HG02943 (cell line): ENCODE measurements at regions not wholly inside any gene's neighbourhood (a gene's known extent, or its start where the extent isn't known, plus 50 kb on each side); places are given as distances from the start of the nearest gene placed in this dataset.

Experiments
- ATAC-seq: cut with Tn5 transposase; IDR thresholded peaks from one replicate; pipeline ENCODE4 v1.9.1; 2021; ENCODE audit warnings: mild to moderate bottlenecking, low read depth, moderate library complexity; ENCODE audit not compliant: unreplicated experiment

GRCh38 chr20:23255716-23256385, 94.7 kb upstream of the NXT1 start:
- no peak for ATAC-seq

DNA sequence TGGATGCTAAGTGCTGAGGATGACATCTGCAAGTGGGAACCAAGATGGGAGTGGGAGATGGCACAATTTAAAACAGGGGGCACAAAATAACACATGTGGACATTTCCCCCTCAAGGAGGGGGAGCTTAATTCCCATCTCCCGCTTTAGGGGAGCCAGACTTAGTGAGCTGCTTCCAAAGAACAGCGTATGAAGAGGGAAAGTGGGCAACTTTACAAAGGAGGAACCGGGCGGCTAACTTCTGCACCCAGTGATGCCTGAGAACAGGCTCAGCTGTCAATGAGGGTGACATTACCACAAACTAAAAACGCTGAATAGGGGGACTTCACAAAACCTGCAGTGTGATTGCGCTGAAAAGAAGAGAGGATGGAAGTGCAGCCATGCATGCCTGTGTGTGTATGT, 95.5 kb upstream of the NXT1 start:
- ATAC-seq, result no peak

DNA sequence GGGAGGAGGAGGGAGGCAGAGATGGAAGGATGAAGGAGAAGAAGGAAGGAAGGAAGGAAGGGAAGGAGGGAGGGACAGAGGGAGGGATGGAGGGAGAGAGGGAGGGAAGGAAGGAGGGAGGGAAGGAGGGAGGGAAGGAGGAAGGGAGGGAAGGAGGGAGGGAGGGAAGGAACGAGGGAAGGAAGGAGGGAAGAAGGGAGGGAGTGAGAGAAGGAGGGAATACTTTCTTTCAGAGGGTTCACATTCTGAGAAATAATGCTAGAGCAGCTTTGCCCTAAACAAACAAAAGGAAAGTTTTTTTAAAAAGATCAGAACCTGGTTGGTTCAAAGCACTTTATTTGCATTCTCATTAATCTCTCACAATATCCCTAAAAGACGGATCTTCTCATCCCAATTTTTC, 96.1 kb upstream of the NXT1 start:
- ATAC-seq, result no peak

DNA sequence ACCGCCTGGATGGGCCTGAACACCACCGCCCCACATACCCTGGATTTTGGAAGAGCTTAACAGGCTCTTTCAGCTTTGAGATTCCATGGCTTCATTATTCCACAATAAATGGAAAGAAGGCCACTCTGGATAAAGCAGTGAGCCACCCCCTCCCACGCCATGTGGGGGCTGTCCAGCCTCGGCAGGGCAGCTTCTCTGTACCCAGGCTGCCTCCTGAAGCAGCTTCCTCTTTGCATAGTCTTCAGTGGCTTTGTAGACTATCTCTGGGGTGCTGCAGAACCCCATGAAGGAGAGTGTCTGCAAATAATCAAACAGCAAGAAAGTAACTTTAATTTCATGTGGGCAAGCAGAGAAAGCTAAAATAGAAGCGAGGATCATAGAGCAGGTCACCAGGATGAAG, 96.6 kb upstream of the NXT1 start:
- no peak for ATAC-seq

- ATAC-seq, result no peak
These were observed 97.1 kb upstream of the NXT1 start for GRCh38 chr20:23253524-23253923.

GRCh38 chr20:23251779-23252178, 98.8 kb upstream of the NXT1 start:
- ATAC-seq, result no peak

DNA sequence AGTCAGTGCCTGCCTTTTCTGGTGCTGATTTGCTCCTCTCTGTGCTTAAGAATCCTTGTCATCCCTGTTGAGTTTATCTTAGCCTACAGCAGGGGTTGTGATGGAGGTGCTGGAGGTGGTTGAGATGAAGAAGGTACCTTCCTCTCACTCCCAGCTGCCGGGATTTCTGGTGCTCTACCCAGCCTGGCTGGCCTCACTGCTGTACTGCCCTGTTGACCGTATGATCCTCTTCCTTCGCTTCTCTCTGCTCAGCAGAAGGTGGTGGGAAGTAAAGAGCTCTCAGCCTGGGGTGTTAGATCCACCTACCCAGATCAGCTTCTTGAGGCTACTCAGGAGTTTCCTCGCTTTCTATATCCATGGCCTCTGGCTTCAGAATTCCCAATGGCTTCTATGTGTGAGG, 101.0 kb upstream of the NXT1 start:
- ATAC-seq, result no peak

- no peak for ATAC-seq
These were observed 102.1 kb upstream of the NXT1 start for GRCh38 chr20:23248461-23248882.

GRCh38 chr20:23246717-23247664, 103.6 kb upstream of the NXT1 start:
- peak; percentile 52 for ATAC-seq

DNA sequence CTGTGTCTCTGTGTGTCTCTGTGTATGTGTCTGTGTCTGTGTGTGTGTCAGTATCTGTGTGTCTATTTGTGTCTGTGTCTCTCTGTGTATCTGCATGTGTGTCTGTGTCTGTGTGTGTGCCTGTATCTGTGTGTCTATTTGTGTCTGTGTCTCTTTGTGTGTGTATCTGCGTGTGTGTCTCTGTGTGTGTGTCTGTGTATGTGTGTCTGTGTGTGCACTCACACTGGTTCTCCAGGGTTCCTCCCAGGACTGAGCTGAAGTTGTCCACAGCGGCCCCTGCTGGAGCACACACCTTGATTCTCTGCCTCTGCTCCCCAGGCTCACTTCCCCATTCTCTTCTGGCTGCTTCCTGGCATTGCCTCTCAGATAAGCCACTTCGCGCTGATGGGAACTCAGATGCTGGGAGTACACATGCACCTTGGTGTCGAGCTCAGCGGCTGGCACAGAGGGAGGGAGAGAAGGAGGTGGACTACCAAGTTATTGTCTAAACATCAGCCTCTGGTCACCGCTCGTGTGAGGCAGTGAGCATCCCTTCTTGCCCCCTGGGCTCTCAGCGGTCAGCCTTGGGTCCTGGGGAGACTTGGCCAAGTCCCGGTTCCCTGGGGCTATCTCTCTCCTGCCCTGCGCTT, 104.9 kb upstream of the NXT1 start:
- ATAC-seq, result peak; percentile 74

- no peak for ATAC-seq
These were observed 105.6 kb upstream of the NXT1 start for GRCh38 chr20:23244916-23245552.

GRCh38 chr20:23244156-23244915, 106.3 kb upstream of the NXT1 start:
- ATAC-seq, result no peak

DNA sequence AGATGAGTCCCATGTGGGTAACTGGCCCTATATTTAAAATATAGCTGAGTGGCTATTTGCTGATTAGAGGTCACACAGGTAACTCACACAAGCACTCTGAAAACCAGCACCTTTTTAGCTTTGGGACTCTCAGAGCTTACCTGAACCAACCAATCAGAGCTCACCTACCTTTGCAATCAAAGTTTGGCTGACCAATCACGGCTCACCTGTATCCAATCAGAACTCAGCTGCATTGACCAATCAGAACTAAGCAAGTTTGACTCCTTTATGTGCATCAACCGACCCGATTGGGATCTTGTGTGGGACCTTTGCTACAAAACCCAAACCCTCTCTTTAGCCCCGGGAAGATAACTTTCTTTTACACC, 106.8 kb upstream of the NXT1 start:
- ATAC-seq, result no peak

DNA sequence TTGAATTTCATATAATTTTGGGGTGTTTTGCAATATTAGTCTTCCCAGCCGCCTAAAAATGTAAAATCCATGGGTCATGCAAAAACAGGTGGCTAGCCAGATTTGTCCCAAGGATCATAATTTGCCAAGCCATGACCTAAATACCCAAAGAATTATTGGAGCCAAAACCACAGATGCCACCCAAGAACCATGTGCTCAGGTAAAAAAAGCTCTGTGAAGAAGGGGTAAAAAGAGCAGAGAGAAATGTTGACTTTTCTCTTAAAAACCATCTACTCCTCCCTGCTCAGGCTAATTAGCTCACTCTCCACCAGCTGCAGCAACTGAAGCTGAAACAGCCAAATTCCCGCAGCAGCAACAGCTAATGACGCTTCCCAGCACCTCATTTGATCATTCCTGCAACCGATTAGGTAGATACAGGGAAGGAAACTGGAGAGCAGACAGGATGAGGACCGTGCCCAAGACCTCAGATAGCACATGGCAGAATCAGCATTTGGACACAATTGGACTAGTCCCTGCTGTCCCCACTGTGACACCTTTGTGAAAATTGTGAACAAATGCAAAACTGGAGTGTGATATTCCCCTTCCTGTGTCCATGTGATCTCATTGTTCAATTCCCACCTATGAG, 107.9 kb upstream of the NXT1 start:
- ATAC-seq, result no peak

DNA sequence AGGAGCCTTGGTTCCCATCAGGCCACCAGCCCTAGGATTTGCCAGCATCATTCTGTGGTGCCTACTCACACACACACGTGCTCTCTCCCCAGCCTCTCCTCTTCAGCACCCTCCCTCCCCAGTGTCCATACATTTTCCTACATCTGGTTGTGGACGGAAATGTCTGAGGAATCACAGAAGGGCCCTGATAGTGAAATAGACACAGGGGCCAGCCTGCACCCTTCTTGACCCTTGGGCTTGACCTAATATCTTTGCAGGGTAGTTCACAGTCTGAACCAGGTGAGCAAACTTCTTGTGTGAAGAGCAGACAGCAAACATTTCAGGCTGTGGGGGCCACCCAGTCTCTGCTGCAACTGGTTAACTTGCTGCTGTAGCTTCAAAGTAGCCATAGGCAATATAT, 108.5 kb upstream of the NXT1 start:
- ATAC-seq, result no peak

DNA sequence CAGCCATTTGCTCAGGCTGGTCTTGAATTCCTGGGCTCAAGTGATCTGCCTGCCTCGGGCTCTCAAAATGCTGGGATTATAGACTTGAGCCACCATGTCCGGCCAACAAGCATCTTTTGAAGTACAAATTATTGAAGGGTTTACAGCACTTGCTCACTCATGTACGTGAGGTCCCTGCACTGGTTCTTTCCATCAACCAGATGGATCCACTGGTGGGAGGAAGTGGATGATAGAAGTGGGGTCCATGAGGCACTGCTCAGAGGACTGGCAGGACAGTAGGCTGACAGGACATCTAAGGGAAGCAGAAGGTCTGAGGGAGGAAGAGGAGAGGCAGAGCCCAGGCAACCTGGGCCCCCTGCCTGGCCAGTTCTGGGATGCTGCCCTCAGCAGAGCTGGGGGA, 109.2 kb upstream of the NXT1 start:
- ATAC-seq, result no peak

DNA sequence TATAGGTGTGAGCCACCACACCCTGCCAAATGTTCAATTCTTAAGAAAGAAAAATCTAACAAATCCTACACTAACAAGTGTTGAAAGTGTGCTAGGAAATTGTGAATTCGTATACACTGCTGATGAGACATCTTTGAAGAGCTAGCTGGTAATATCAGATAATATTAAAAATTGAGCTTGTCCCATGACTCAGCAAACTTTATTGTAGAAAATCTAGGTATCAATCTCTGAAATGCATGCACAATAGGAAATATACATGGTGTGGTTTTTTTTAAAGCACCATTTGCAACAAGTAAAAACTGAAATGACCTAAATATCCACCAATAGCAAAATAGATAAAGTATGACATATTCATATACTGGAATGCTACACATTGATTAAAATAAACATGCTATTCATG, 110.1 kb upstream of the NXT1 start:
- ATAC-seq, result no peak

- no peak for ATAC-seq
These were observed 113.4 kb upstream of the NXT1 start for GRCh38 chr20:23237201-23237600.

DNA sequence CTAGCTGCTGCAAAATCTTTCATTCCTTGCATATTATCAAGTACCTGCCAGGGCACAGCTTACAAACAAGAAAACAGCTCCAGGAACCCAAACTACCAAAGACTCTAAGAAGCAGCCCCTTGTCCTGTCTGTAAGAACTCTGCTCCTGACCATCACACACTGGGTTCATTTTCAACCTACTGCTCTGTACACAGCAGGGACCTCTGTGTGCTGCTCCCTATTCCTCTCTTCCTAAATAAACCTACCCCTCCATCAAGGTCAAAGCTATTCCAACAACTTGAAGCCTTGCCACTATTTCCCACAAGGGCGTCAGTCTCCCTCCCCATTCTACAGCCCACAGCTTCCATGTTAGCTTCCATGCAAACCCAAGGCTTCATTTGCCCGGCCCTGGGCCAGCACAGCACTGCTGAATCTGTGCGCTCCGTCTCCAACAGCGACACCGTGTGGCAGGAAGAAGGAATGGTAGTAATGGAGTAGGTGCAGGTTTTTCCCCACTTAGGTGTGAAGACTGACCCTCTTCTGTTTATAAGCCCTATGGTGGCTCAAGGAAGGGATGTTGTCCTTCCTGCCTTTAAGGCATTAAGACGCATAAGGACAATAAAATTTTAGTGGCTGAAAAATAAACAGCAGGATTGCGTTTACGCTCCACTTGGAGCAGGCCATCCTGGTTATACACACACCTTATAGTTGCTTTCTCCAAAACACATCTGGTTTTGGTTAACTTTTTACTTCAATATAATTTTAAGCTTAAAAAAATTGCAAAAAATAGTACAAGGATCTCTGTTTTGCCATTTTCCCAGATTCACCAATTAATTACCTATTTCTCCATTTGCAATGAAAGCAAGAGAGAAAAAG, 115.2 kb upstream of the NXT1 start:
- ATAC-seq, result no peak
